VCaP (cell line): ENCODE measurements at regions not wholly inside any gene's neighbourhood (a gene's known extent, or its start where the extent isn't known, plus 50 kb on each side); places are given as distances from the start of the nearest gene placed in this dataset.

Source experiments
- H3K27ac ChIP-seq: fragments of 450-650 bp; 2 replicates; pipeline ENCODE4 v1.5.1; 2017
- CTCF ChIP-seq: fragments of 450-650 bp; conservative IDR thresholded peaks from 2 replicates; pipeline ENCODE4 v1.5.1; 2017; ENCODE audit warnings: mild to moderate bottlenecking, moderate library complexity

GRCh38 chr4:26048378-26048882, 134.4 kb downstream of the SMIM20 start:
- no peak for TF ChIP-seq CTCF
- H3K27ac ChIP-seq, result no peak overlapping the region

GRCh38 chr4:26048950-26049349, 134.9 kb downstream of the SMIM20 start:
- TF ChIP-seq CTCF, result no peak
- H3K27ac ChIP-seq, result no peak overlapping the region

GRCh38 chr4:26049447-26049846, 135.4 kb downstream of the SMIM20 start:
- H3K27ac ChIP-seq, result no peak overlapping the region
- TF ChIP-seq CTCF, result no peak

- no peak overlapping the region for H3K27ac ChIP-seq
- TF ChIP-seq CTCF, result no peak
These were observed 136.2 kb downstream of the SMIM20 start for GRCh38 chr4:26050212-26050643.

GRCh38 chr4:26050671-26051070, 136.7 kb downstream of the SMIM20 start:
- TF ChIP-seq CTCF, result no peak
- H3K27ac ChIP-seq, result no peak overlapping the region

GRCh38 chr4:26051240-26051639, 137.2 kb downstream of the SMIM20 start:
- H3K27ac ChIP-seq, result no peak overlapping the region
- no peak for TF ChIP-seq CTCF

GRCh38 chr4:26052663-26053541, 138.9 kb downstream of the SMIM20 start:
- no peak overlapping the region for H3K27ac ChIP-seq
- no peak for TF ChIP-seq CTCF
